HepG2 (cell line): ENCODE measurements at regions not wholly inside any gene's neighbourhood (a gene's known extent, or its start where the extent isn't known, plus 50 kb on each side); places are given as distances from the start of the nearest gene placed in this dataset.

ENCODE experiments used
- AHR ChIP-seq: IDR thresholded peaks from 2 replicates; pipeline ENCODE4 v1.6.1; 2018; ENCODE audit warnings: missing genetic modification reagents, missing compliant biosample characterization
- ATF1 ChIP-seq: IDR thresholded peaks from 2 replicates; pipeline ENCODE4 v1.6.1; 2016; ENCODE audit warnings: mild to moderate bottlenecking, control low read depth
- BHLHE40 ChIP-seq: IDR thresholded peaks from 2 replicates; pipeline ENCODE4 v1.6.1; 2011; ENCODE audit warnings: low read length, improper control_type of control experiment
- CBX1 ChIP-seq: IDR thresholded peaks from one replicate; pipeline ENCODE4 v1.6.1; 2016; ENCODE audit warnings: antibody characterized with exemption, low read depth
- FOSL1 ChIP-seq: sonication (generic); formaldehyde crosslinking; IDR thresholded peaks from 2 replicates; pipeline ENCODE4 v1.9.0; 2021; ENCODE audit warnings: missing genetic modification reagents, borderline replicate concordance
- GABPB1 ChIP-seq: IDR thresholded peaks from 2 replicates; pipeline ENCODE4 v1.6.1; 2016; ENCODE audit warnings: mild to moderate bottlenecking, missing genetic modification reagents, moderate library complexity, missing compliant biosample characterization
- HES4 ChIP-seq: sonication (generic); formaldehyde crosslinking; IDR thresholded peaks from 2 replicates; pipeline ENCODE4 v1.9.0; 2021; ENCODE audit warnings: mild to moderate bottlenecking, missing genetic modification reagents, borderline replicate concordance
- KDM6A ChIP-seq: IDR thresholded peaks from 2 replicates; pipeline ENCODE4 v1.6.1; 2016; ENCODE audit warnings: low read depth
- MTF1 ChIP-seq: sonication (generic); formaldehyde crosslinking; IDR thresholded peaks from 2 replicates; pipeline ENCODE4 v1.5.0; 2020; ENCODE audit warnings: missing genetic modification reagents
- NR1H2 ChIP-seq: sonication (generic); formaldehyde crosslinking; IDR thresholded peaks from 2 replicates; pipeline ENCODE4 v1.8.1; 2022; ENCODE audit warnings: low read depth, missing genetic modification reagents, borderline replicate concordance
- PHF20 ChIP-seq: sonication (generic); formaldehyde crosslinking; IDR thresholded peaks from 2 replicates; pipeline ENCODE4 v1.5.0; 2020; ENCODE audit warnings: mild to moderate bottlenecking, missing genetic modification reagents
- POLR2AphosphoS2 ChIP-seq: IDR thresholded peaks from 2 replicates; pipeline ENCODE4 v1.6.1; 2011; ENCODE audit warnings: low read depth, low read length, improper control_type of control experiment
- RAD51 ChIP-seq: fragments of 450-650 bp; IDR thresholded peaks from 2 replicates; pipeline ENCODE4 v1.6.1; 2016; ENCODE audit warnings: borderline replicate concordance
- SMAD3 ChIP-seq: sonication (generic); formaldehyde crosslinking; IDR thresholded peaks from 2 replicates; pipeline ENCODE4 v1.4.0; 2020; ENCODE audit warnings: missing genetic modification reagents
- SSRP1 ChIP-seq: IDR thresholded peaks from 2 replicates; pipeline ENCODE4 v1.6.1; 2016; ENCODE audit warnings: control low read depth
- ZKSCAN8 ChIP-seq: IDR thresholded peaks from 2 replicates; pipeline ENCODE4 v1.6.1; 2016; ENCODE audit warnings: borderline replicate concordance, missing genetic modification reagents, missing compliant biosample characterization
- ZMAT3 ChIP-seq: sonication (generic); formaldehyde crosslinking; conservative IDR thresholded peaks from 2 replicates; pipeline ENCODE4 v1.7.0; 2021; ENCODE audit warnings: missing genetic modification reagents
- ZNF350 ChIP-seq: sonication (generic); formaldehyde crosslinking; IDR thresholded peaks from 2 replicates; pipeline ENCODE4 v1.4.0; 2020; ENCODE audit warnings: mild to moderate bottlenecking, low read depth, missing genetic modification reagents, borderline replicate concordance
- ZNF460 ChIP-seq: sonication (generic); formaldehyde crosslinking; IDR thresholded peaks from 2 replicates; pipeline ENCODE4 v1.5.1; 2020; ENCODE audit warnings: missing genetic modification reagents, mild to moderate bottlenecking, borderline replicate concordance
- ZNF546 ChIP-seq: sonication (generic); formaldehyde crosslinking; conservative IDR thresholded peaks from 2 replicates; pipeline ENCODE4 v1.8.1; 2023; ENCODE audit warnings: mild to moderate bottlenecking, missing genetic modification reagents
- ZNF567 ChIP-seq: sonication (generic); formaldehyde crosslinking; IDR thresholded peaks from 2 replicates; pipeline ENCODE4 v1.8.1; 2023; ENCODE audit warnings: mild to moderate bottlenecking, missing genetic modification reagents, borderline replicate concordance
- TF ChIP-seq, protein P1 (sequence below): sonication (generic); formaldehyde crosslinking; conservative IDR thresholded peaks from 2 replicates; pipeline ENCODE4 v1.4.0; 2020; ENCODE audit warnings: missing genetic modification reagents
- TF ChIP-seq, protein P2 (sequence below): sonication (generic); formaldehyde crosslinking; IDR thresholded peaks from 2 replicates; pipeline ENCODE4 v1.8.0; 2022; ENCODE audit warnings: mild to moderate bottlenecking, missing genetic modification reagents, borderline replicate concordance
- TF ChIP-seq, protein P3 (sequence below): sonication (generic); formaldehyde crosslinking; IDR thresholded peaks from 2 replicates; pipeline ENCODE4 v1.9.0; 2021; ENCODE audit warnings: missing genetic modification reagents, borderline replicate concordance
- TF ChIP-seq, protein P4 (sequence below): sonication (generic); formaldehyde crosslinking; IDR thresholded peaks from 2 replicates; pipeline ENCODE4 v1.5.0; 2020; ENCODE audit warnings: mild to moderate bottlenecking, missing genetic modification reagents

DNA sequence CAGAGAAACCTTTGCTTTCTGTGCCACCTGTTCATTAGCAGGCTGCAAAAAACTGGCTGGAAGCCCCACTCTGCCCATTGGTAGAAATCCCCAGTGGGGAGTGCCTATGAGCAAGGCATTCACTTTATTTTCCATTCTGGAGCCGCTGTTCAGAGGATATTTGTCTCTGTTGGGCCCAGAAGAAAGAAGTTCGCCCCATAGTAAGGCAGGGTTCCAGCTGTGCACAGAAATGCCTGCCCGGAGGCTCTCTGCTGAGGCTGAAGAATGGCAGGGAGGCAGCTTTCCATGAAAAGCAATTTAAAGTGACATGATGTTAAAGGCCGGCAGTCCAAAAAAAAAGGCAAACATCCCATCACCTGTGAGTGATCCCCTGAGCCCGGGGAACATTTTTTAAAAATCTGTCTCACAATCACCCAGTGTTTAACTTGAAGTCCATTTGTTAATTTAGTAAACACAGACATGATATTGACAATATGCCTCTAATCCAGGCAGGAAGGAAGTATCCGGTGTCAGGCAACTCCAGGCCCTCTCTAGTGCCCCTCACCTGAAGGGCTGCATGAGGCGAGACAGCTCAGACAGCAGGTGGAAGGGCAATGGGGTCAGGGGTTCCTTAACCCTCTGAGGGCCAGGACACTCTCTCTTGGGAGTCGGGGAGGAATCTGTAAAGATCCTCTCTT lies 265.1 kb upstream of the SIX2 start (continued):
- TF ChIP-seq GABPB1 (peak; percentile 66; the same call in 1 of the 2 replicates), ZNF546 (CRISPR knock-in tag) (no peak), KDM6A (CRISPR knock-in tag) (peak; percentile 47; the same call in 1 of the 2 replicates), CBX1 (peak; percentile 76), FOSL1 (CRISPR knock-in tag) (no peak), ZNF350 (CRISPR knock-in tag) (no peak), AHR (CRISPR knock-in tag) (no peak; the same call in 1 of the 2 replicates), HES4 (CRISPR knock-in tag) (no peak), PHF20 (CRISPR knock-in tag) (no peak), POLR2AphosphoS2 (no peak), MTF1 (CRISPR knock-in tag) (no peak), ZNF567 (no peak), BHLHE40 (no peak), NR1H2 (CRISPR knock-in tag) (peak; percentile 66; the same call in 1 of the 2 replicates), SSRP1 (CRISPR knock-in tag) (no peak), ATF1 (CRISPR knock-in tag) (peak; percentile 75), ZKSCAN8 (CRISPR knock-in tag) (peak; percentile 71), ZNF460 (CRISPR knock-in tag) (no peak), ZMAT3 (CRISPR knock-in tag) (0 out of 2 replicates have a peak, but pooled peaks have one; percentile 27), SMAD3 (CRISPR knock-in tag) (peak; percentile 69; the same call in 1 of the 2 replicates), RAD51 (no peak)
- TF ChIP-seq, protein P1, sequence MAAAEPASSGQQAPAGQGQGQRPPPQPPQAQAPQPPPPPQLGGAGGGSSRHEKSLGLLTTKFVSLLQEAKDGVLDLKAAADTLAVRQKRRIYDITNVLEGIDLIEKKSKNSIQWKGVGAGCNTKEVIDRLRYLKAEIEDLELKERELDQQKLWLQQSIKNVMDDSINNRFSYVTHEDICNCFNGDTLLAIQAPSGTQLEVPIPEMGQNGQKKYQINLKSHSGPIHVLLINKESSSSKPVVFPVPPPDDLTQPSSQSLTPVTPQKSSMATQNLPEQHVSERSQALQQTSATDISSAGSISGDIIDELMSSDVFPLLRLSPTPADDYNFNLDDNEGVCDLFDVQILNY (CRISPR knock-in tag) = no peak
- TF ChIP-seq, protein P2, sequence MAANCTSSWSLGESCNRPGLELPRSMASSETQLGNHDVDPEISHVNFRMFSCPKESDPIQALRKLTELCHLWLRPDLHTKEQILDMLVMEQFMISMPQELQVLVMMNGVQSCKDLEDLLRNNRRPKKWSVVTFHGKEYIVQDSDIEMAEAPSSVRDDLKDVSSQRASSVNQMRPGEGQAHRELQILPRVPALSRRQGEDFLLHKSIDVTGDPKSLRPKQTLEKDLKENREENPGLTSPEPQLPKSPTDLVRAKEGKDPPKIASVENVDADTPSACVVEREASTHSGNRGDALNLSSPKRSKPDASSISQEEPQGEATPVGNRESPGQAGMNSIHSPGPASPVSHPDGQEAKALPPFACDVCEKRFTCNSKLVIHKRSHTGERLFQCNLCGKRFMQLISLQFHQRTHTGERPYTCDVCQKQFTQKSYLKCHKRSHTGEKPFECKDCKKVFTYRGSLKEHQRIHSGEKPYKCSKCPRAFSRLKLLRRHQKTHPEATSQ (CRISPR knock-in tag) = peak; percentile 69; the same call in 1 of the 2 replicates
- TF ChIP-seq, protein P3, sequence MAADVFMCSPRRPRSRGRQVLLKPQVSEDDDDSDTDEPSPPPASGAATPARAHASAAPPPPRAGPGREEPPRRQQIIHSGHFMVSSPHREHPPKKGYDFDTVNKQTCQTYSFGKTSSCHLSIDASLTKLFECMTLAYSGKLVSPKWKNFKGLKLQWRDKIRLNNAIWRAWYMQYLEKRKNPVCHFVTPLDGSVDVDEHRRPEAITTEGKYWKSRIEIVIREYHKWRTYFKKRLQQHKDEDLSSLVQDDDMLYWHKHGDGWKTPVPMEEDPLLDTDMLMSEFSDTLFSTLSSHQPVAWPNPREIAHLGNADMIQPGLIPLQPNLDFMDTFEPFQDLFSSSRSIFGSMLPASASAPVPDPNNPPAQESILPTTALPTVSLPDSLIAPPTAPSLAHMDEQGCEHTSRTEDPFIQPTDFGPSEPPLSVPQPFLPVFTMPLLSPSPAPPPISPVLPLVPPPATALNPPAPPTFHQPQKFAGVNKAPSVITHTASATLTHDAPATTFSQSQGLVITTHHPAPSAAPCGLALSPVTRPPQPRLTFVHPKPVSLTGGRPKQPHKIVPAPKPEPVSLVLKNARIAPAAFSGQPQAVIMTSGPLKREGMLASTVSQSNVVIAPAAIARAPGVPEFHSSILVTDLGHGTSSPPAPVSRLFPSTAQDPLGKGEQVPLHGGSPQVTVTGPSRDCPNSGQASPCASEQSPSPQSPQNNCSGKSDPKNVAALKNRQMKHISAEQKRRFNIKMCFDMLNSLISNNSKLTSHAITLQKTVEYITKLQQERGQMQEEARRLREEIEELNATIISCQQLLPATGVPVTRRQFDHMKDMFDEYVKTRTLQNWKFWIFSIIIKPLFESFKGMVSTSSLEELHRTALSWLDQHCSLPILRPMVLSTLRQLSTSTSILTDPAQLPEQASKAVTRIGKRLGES (CRISPR knock-in tag) = no peak
- TF ChIP-seq, protein P4, sequence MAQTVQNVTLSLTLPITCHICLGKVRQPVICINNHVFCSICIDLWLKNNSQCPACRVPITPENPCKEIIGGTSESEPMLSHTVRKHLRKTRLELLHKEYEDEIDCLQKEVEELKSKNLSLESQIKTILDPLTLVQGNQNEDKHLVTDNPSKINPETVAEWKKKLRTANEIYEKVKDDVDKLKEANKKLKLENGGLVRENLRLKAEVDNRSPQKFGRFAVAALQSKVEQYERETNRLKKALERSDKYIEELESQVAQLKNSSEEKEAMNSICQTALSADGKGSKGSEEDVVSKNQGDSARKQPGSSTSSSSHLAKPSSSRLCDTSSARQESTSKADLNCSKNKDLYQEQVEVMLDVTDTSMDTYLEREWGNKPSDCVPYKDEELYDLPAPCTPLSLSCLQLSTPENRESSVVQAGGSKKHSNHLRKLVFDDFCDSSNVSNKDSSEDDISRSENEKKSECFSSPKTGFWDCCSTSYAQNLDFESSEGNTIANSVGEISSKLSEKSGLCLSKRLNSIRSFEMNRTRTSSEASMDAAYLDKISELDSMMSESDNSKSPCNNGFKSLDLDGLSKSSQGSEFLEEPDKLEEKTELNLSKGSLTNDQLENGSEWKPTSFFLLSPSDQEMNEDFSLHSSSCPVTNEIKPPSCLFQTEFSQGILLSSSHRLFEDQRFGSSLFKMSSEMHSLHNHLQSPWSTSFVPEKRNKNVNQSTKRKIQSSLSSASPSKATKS (CRISPR knock-in tag) = no peak; the same call in 1 of the 2 replicates
